Endothelial cell of umbilical vein (primary cell): ENCODE measurements at regions not wholly inside any gene's neighbourhood (a gene's known extent, or its start where the extent isn't known, plus 50 kb on each side); places are given as distances from the start of the nearest gene placed in this dataset.
A peak's percentile ranks its signal among the peaks of the same experiment; 100 is the strongest.

Experiments used
- BruUV-seq: library from RNA; stranded (reverse); fragments of 400-500 nt; replicated peaks from 2 replicates; lab custom pipeline; 2021; lab: Mats Ljungman, UMichigan
- CTCF ChIA-PET: fragments of 300-600, 350-600 bp; sonication (Branson Sonifier 250); formaldehyde crosslinking; loops from one replicate; lab custom pipeline; 2021; ENCODE audit warnings: antibody characterized with exemption, inconsistent platforms; lab: Charles Lee
- POLR2A ChIA-PET: fragments of 300-600, 350-600 bp; sonication (Branson Sonifier 250); formaldehyde crosslinking; loops from one replicate; lab custom pipeline; 2021; ENCODE audit warnings: antibody characterized with exemption, inconsistent platforms; lab: Charles Lee
- DNase-seq: peaks from one replicate; pipeline ENCODE4 v3.0.0-alpha.2; 2011; ENCODE audit warnings: low read depth, low spot score
- FAIRE-seq: peaks from 2 replicates; lab custom pipeline; 2011; peaks lifted over from hg19 to GRCh38; lab: Jason Lieb, UNC
- H2AFZ ChIP-seq: 2 replicates; pipeline ENCODE4 v1.6.0; 2012; ENCODE audit warnings: low read depth, low read length, control low read depth, inconsistent platforms
- H3K27ac ChIP-seq: 2 replicates; pipeline ENCODE4 v1.5.1; 2011; ENCODE audit warnings: low read depth, mild to moderate bottlenecking, control low read depth, low read length, moderate library complexity; ENCODE audit not compliant: insufficient read depth
- H3K27me3 ChIP-seq, 2 experiments: 2 replicates each; pipeline versions ENCODE4 v1.6.0 to v1.6.1; 2011; ENCODE audit warnings: low read length in 2 of 2, mixed read lengths in 1 of 2; ENCODE audit not compliant: control insufficient read depth in 2 of 2, insufficient read depth in 2 of 2
- H3K36me3 ChIP-seq, 2 experiments: 2 replicates in 1 of 2; 3 replicates in 1 of 2; pipeline ENCODE4 v1.5.1; 2011; ENCODE audit warnings: low read length in 2 of 2, mild to moderate bottlenecking in 1 of 2, moderate library complexity in 1 of 2; ENCODE audit not compliant: control insufficient read depth in 2 of 2, insufficient read depth in 2 of 2; ENCODE audit errors: extremely low read depth in 1 of 2
- H3K4me1 ChIP-seq: 3 replicates; pipeline ENCODE4 v1.5.1; 2011; ENCODE audit warnings: mild to moderate bottlenecking, low read length; ENCODE audit not compliant: control insufficient read depth, insufficient read depth; ENCODE audit errors: extremely low read depth
- H3K4me2 ChIP-seq: 2 replicates; pipeline ENCODE4 v1.6.1; 2011; ENCODE audit warnings: low read length, control low read depth, mixed read lengths; ENCODE audit not compliant: insufficient read depth
- H3K4me3 ChIP-seq, 3 experiments: fragments of 200-600 bp in 1 of 3; sonication (generic), shearing (Covaris generic) in 1 of 3; replicated peaks in 1 of 3; 2 replicates each; pipeline ENCODE4 v1.5.1; 2011 to 2016; ENCODE audit warnings: control low read depth in 3 of 3, low read length in 3 of 3, mild to moderate bottlenecking in 2 of 3, inconsistent platforms in 1 of 3, low read depth in 1 of 3, moderate library complexity in 1 of 3; ENCODE audit not compliant: insufficient read depth in 1 of 3
- H3K79me2 ChIP-seq: 2 replicates; pipeline ENCODE4 v1.6.0; 2012; ENCODE audit warnings: low read length, inconsistent platforms; ENCODE audit not compliant: control insufficient read depth, insufficient read depth
- H3K9ac ChIP-seq: replicated peaks from 2 replicates; pipeline ENCODE3; 2011; ENCODE audit warnings: low read length, control low read depth; ENCODE audit not compliant: insufficient read depth; ENCODE audit errors: extremely low read depth
- H3K9me1 ChIP-seq: replicated peaks from 3 replicates; pipeline ENCODE4 v1.6.0; 2011; ENCODE audit warnings: mild to moderate bottlenecking, low read length; ENCODE audit not compliant: control insufficient read depth, insufficient read depth; ENCODE audit errors: extremely low read depth
- H3K9me3 ChIP-seq: replicated peaks from 2 replicates; pipeline ENCODE4 v1.5.1; 2012; ENCODE audit warnings: low read length, inconsistent platforms; ENCODE audit not compliant: control insufficient read depth, insufficient read depth
- H4K20me1 ChIP-seq: replicated peaks from 2 replicates; pipeline ENCODE3; 2011; ENCODE audit warnings: mild to moderate bottlenecking, low read length; ENCODE audit not compliant: control insufficient read depth, insufficient read depth; ENCODE audit errors: extremely low read depth
- EZH2 ChIP-seq: IDR thresholded peaks from 2 replicates; pipeline ENCODE4 v1.6.1; 2012; ENCODE audit warnings: borderline replicate concordance, low read depth, mild to moderate bottlenecking, moderate library complexity, low read length, inconsistent platforms; ENCODE audit not compliant: severe bottlenecking
- FOS ChIP-seq: IDR thresholded peaks from 2 replicates; pipeline ENCODE4 v1.6.1; 2011; ENCODE audit warnings: mild to moderate bottlenecking, low read length, moderate library complexity, borderline replicate concordance; ENCODE audit not compliant: insufficient read depth
- GATA2 ChIP-seq: IDR thresholded peaks from 2 replicates; pipeline ENCODE4 v1.7.0; 2011; ENCODE audit warnings: low read depth, mild to moderate bottlenecking, moderate library complexity, mixed read lengths, low read length; ENCODE audit not compliant: insufficient read length, insufficient read depth
- JUN ChIP-seq: IDR thresholded peaks from 2 replicates; pipeline ENCODE4 v1.6.1; 2011; ENCODE audit warnings: borderline replicate concordance, low read depth; ENCODE audit not compliant: insufficient read length, insufficient read depth
- MYC ChIP-seq: IDR thresholded peaks from one replicate; pipeline ENCODE4 v1.6.1; 2011; ENCODE audit warnings: mild to moderate bottlenecking, low read depth, low read length
- POLR2AphosphoS5 ChIP-seq: IDR thresholded peaks from 2 replicates; pipeline ENCODE4 v1.6.1; 2012; ENCODE audit warnings: low read depth, mild to moderate bottlenecking, control low read depth, low read length, moderate library complexity; ENCODE audit not compliant: insufficient read depth
- dilution Hi-C: fragments of 300-500 bp; cut with MboI; formaldehyde crosslinking; loops from one replicate; pipeline ENCODE4 v1.15.0; 2019; ENCODE audit warnings: low sequenced_read_pairs; ENCODE audit not compliant: extremely low pct_ligation_motif_present
- intact Hi-C: fragments of 100-400 bp; cut with micrococcal nuclease; formaldehyde crosslinking; loops from one replicate; pipeline ENCODE4 v1.10.0; 2022
- TF ChIP-seq, protein P1 (sequence below), 2 donors: IDR thresholded peaks; 1 replicate in 1 of 2; 2 replicates in 1 of 2; pipeline ENCODE4 v1.5.1; 2011; ENCODE audit warnings: low read length in 2 of 2, mild to moderate bottlenecking in 2 of 2, moderate library complexity in 2 of 2, control low read depth in 1 of 2, inconsistent platforms in 1 of 2, low read depth in 1 of 2; ENCODE audit not compliant: insufficient read depth in 1 of 2; ENCODE audit errors: extremely low read depth in 1 of 2
- TF ChIP-seq, protein P2 (sequence below): IDR thresholded peaks from 2 replicates; pipeline ENCODE4 v1.6.1; 2011; ENCODE audit not compliant: insufficient read depth, insufficient read length

DNA sequence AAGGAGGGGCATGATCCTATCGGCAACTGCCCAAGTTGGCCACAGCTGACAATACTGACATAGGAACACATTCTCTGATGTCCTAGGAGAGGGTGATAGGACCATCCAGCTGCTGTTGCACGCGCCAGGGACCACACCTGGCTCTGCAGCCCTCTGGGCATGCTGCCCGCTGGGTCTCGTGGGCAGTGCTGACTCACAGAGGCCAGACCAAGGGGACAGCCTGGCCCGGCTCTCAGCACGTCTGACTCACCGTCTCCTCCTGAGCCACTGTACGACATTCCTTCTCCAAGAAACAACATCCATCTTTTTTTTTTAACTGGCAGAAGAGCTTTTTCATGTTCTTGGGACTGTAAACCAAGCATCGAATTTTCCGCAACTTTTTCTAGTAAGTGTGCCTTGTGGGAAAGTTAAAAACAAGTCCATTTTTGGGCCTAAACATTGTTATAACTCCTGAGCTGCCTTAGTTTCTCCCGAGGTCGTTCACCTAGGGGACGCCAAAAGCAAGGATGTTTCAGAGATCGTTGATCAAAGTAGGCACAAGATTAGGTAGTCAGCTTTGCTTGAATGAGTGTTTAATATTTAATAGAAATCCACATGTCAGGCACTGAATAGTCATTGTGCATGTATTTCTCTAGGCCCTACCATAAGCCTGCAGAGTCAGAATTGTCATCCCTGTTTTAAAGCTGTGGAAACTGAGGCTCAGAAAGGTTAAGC, 100.3 kb downstream of the TTC32 start:
- Histone ChIP-seq H3K9me1 (no peaks in the 10 kb centered on the region), H3K36me3 (no peaks in the 10 kb centered on the region), H3K4me1 (peaks cover 13% of the 10 kb centered on the region), H3K4me3 (no peak overlapping the region), H3K4me2 (peak overlapping the region; percentile 19), H3K9me3 (no peaks in the 10 kb centered on the region), H3K27me3 (peaks cover 0 to 2% of the 10 kb centered on the region in 2 experiments), H3K9ac (no peak overlapping the region), H3K79me2 (no peaks in the 10 kb centered on the region), H3K27ac (peak overlapping the region; percentile 47), H2AFZ (no peak overlapping the region), H4K20me1 (no peaks in the 10 kb centered on the region)
- dilution Hi-C loops (no loop called here), intact Hi-C loops (loop anchor here (1.0 kb wide), 4 partner anchors 15 to 90 kb away; no protein-coding TSS in a partner anchor)
- TF ChIP-seq JUN (peak; percentile 94), FOS (peak; percentile 99), EZH2 (no peak), GATA2 (peak; percentile 32), POLR2AphosphoS5 (peak; percentile 94), MYC (peak; percentile 53)
- TF ChIP-seq, protein P1, sequence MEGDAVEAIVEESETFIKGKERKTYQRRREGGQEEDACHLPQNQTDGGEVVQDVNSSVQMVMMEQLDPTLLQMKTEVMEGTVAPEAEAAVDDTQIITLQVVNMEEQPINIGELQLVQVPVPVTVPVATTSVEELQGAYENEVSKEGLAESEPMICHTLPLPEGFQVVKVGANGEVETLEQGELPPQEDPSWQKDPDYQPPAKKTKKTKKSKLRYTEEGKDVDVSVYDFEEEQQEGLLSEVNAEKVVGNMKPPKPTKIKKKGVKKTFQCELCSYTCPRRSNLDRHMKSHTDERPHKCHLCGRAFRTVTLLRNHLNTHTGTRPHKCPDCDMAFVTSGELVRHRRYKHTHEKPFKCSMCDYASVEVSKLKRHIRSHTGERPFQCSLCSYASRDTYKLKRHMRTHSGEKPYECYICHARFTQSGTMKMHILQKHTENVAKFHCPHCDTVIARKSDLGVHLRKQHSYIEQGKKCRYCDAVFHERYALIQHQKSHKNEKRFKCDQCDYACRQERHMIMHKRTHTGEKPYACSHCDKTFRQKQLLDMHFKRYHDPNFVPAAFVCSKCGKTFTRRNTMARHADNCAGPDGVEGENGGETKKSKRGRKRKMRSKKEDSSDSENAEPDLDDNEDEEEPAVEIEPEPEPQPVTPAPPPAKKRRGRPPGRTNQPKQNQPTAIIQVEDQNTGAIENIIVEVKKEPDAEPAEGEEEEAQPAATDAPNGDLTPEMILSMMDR (IDR thresholded peaks at IDR 0.05; ENCODE audit: extremely low read depth in 1 of 2, insufficient read depth in 1 of 2, low read depth in 1 of 2, low read length in 2 of 2): no peak
- TF ChIP-seq, protein P2, sequence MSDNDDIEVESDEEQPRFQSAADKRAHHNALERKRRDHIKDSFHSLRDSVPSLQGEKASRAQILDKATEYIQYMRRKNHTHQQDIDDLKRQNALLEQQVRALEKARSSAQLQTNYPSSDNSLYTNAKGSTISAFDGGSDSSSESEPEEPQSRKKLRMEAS: peak; percentile 39
- peak; percentile 97 for DNase-seq
- CTCF ChIA-PET: interaction anchor here (0.6 to 2.5 kb wide), 6 partner anchors 15 to 61 kb away, joined by 3 to 11 read pairs (median 4); no protein-coding TSS in a partner anchor
- FAIRE-seq: peak; percentile 97
- POLR2A ChIA-PET: interaction anchor here (0.6 kb wide), 1 partner anchor 37 kb away, joined by 3 read pairs; no protein-coding TSS in a partner anchor
- no TSS peak for BruUV-seq
